H9 (cell line): ENCODE measurements at regions not wholly inside any gene's neighbourhood (a gene's known extent, or its start where the extent isn't known, plus 50 kb on each side); places are given as distances from the start of the nearest gene placed in this dataset.

ENCODE experiments used
- DNase-seq: peaks from one replicate; pipeline ENCODE4 v3.0.0-alpha.2; 2017
- H2AFZ ChIP-seq: one replicate; pipeline ENCODE4 v1.6.1; 2013; ENCODE audit warnings: mild to moderate bottlenecking, low read length, control low read depth, moderate library complexity
- H2AK5ac ChIP-seq: 2 replicates; pipeline ENCODE4 v1.6.1; 2013; ENCODE audit warnings: low read length, control low read depth, mixed read lengths; ENCODE audit not compliant: insufficient read length
- H2BK120ac ChIP-seq: one replicate; pipeline ENCODE4 v1.6.1; 2013; ENCODE audit warnings: low read depth, mild to moderate bottlenecking, low read length, control low read depth, inconsistent platforms; ENCODE audit not compliant: poor library complexity, severe bottlenecking
- H2BK12ac ChIP-seq: 2 replicates; pipeline ENCODE4 v1.6.1; 2013; ENCODE audit warnings: low read length, control low read depth, mixed read lengths, low read depth; ENCODE audit not compliant: insufficient read length
- H2BK15ac ChIP-seq: 2 replicates; pipeline ENCODE4 v1.6.1; 2013; ENCODE audit warnings: low read depth, low read length, control low read depth
- H2BK20ac ChIP-seq: one replicate; pipeline ENCODE4 v1.6.1; 2013; ENCODE audit warnings: low read depth, mild to moderate bottlenecking, low read length, control low read depth, inconsistent platforms; ENCODE audit not compliant: poor library complexity, severe bottlenecking
- H2BK5ac ChIP-seq: 2 replicates; pipeline ENCODE4 v1.6.1; 2013; ENCODE audit warnings: low read length, control low read depth, mixed read lengths; ENCODE audit not compliant: insufficient read length
- H3K14ac ChIP-seq: 2 replicates; pipeline ENCODE4 v1.6.1; 2013; ENCODE audit warnings: low read length, control low read depth; ENCODE audit not compliant: insufficient read depth
- H3K18ac ChIP-seq: 2 replicates; pipeline ENCODE4 v1.6.1; 2013; ENCODE audit warnings: low read depth, mild to moderate bottlenecking, mixed read lengths, low read length, control low read depth; ENCODE audit not compliant: insufficient read length
- H3K23ac ChIP-seq: 2 replicates; pipeline ENCODE4 v1.6.1; 2013; ENCODE audit warnings: low read length, control low read depth, mixed read lengths, low read depth; ENCODE audit not compliant: insufficient read length
- H3K23me2 ChIP-seq: 2 replicates; pipeline ENCODE4 v1.6.1; 2013; ENCODE audit warnings: low read depth, mild to moderate bottlenecking, mixed read lengths, low read length, control low read depth; ENCODE audit not compliant: insufficient read length, poor library complexity, severe bottlenecking
- H3K27ac ChIP-seq: 2 replicates; pipeline ENCODE4 v1.5.1; 2013; ENCODE audit warnings: low read length, control low read depth, mixed read lengths, low read depth; ENCODE audit not compliant: insufficient read length
- H3K27me3 ChIP-seq: 2 replicates; pipeline ENCODE4 v1.6.1; 2013; ENCODE audit warnings: low read length, control low read depth, inconsistent platforms; ENCODE audit not compliant: insufficient read depth
- H3K4ac ChIP-seq: 2 replicates; pipeline ENCODE4 v1.6.1; 2013; ENCODE audit warnings: low read depth, mild to moderate bottlenecking, control low read depth, inconsistent platforms, low read length, moderate library complexity
- H3K4me1 ChIP-seq: 2 replicates; pipeline ENCODE4 v1.6.1; 2013; ENCODE audit warnings: low read length, control low read depth, inconsistent platforms; ENCODE audit not compliant: insufficient read depth
- H3K4me2 ChIP-seq: 2 replicates; pipeline ENCODE4 v1.6.1; 2013; ENCODE audit warnings: low read length, control low read depth, mixed read lengths; ENCODE audit not compliant: insufficient read length, insufficient read depth
- H3K56ac ChIP-seq: 2 replicates; pipeline ENCODE4 v1.6.1; 2013; ENCODE audit warnings: low read depth, mild to moderate bottlenecking, mixed read lengths, low read length, control low read depth; ENCODE audit not compliant: insufficient read length
- H3K79me1 ChIP-seq: 2 replicates; pipeline ENCODE4 v1.6.1; 2013; ENCODE audit warnings: low read depth, mild to moderate bottlenecking, moderate library complexity, low read length, control low read depth, inconsistent platforms; ENCODE audit not compliant: insufficient read depth, poor library complexity, severe bottlenecking
- H3K79me2 ChIP-seq: 2 replicates; pipeline ENCODE4 v1.6.1; 2013; ENCODE audit warnings: low read length, control low read depth, inconsistent platforms; ENCODE audit not compliant: insufficient read depth
- H3K9ac ChIP-seq: 2 replicates; pipeline ENCODE4 v1.6.1; 2013; ENCODE audit warnings: low read length, control low read depth, mixed read lengths; ENCODE audit not compliant: insufficient read length; ENCODE audit errors: extremely low read depth
- H3K9me3 ChIP-seq: one replicate; pipeline ENCODE4 v1.6.1; 2013; ENCODE audit warnings: low read depth, low read length, inconsistent platforms; ENCODE audit not compliant: control insufficient read depth
- H3T11ph ChIP-seq: one replicate; pipeline ENCODE4 v1.6.1; 2013; ENCODE audit warnings: mild to moderate bottlenecking, low read length, control low read depth, inconsistent platforms
- H4K20me1 ChIP-seq: one replicate; pipeline ENCODE4 v1.6.1; 2013; ENCODE audit not compliant: control insufficient read depth, insufficient read length, insufficient read depth
- H4K5ac ChIP-seq: 2 replicates; pipeline ENCODE4 v1.6.1; 2013; ENCODE audit warnings: low read depth, mild to moderate bottlenecking, mixed read lengths, low read length, control low read depth; ENCODE audit not compliant: insufficient read length
- H4K8ac ChIP-seq: replicated peaks from 2 replicates; pipeline ENCODE4 v1.6.1; 2013; ENCODE audit warnings: low read length, control low read depth, mixed read lengths, low read depth; ENCODE audit not compliant: insufficient read length
- H4K91ac ChIP-seq: 2 replicates; pipeline ENCODE4 v1.6.1; 2013; ENCODE audit warnings: low read depth, mild to moderate bottlenecking, moderate library complexity, mixed read lengths, low read length, control low read depth; ENCODE audit not compliant: insufficient read length
- H3K27ac Mint-ChIP-seq, 3 experiments: 2 replicates in 2 of 3; 3 replicates in 1 of 3; pipeline ENCODE4 v1.8.0; 2020 to 2021; ENCODE audit warnings: mixed read lengths in 3 of 3, mild to moderate bottlenecking in 1 of 3, moderate library complexity in 1 of 3
- H3K27me3 Mint-ChIP-seq: 2 replicates; pipeline ENCODE4 v1.8.0; 2021; ENCODE audit warnings: low read depth, mild to moderate bottlenecking, moderate library complexity, mixed read lengths
- H3K36me3 Mint-ChIP-seq, 3 experiments: 2 replicates in 2 of 3; 3 replicates in 1 of 3; pipeline ENCODE4 v1.8.0; 2020 to 2021; ENCODE audit warnings: low read depth in 3 of 3, mixed read lengths in 3 of 3; ENCODE audit not compliant: insufficient read depth in 1 of 3
- H3K4me1 Mint-ChIP-seq, 2 experiments: 2 replicates each; pipeline ENCODE4 v1.8.0; 2020; ENCODE audit warnings: mixed read lengths in 2 of 2
- H3K4me3 Mint-ChIP-seq, 2 experiments: 2 replicates in 1 of 2; 3 replicates in 1 of 2; pipeline ENCODE4 v1.8.0; 2020 to 2021; ENCODE audit warnings: mild to moderate bottlenecking in 2 of 2, mixed read lengths in 2 of 2, moderate library complexity in 1 of 2
- H3K9me3 Mint-ChIP-seq, 2 experiments: 2 replicates in 1 of 2; 3 replicates in 1 of 2; pipeline ENCODE4 v1.8.0; 2020; ENCODE audit warnings: mild to moderate bottlenecking in 2 of 2, mixed read lengths in 2 of 2, moderate library complexity in 1 of 2
- CTCF ChIP-seq: fragments of 200-600 bp; sonication (generic); conservative IDR thresholded peaks from 3 replicates; pipeline ENCODE4 v1.8.0; 2021; ENCODE audit warnings: antibody characterized with exemption, mild to moderate bottlenecking
- WGBS: extraction: QIAGEN DNeasy Blood & Tissue Kit; methylation state at CpG from one replicate; pipeline ENCODE4 v1.1.7; 2013; ENCODE audit warnings: missing lambda C conversion rate, low lambda C conversion rate, mixed read lengths; ENCODE audit not compliant: insufficient read length; ENCODE audit errors: extremely low coverage; 5-methylcytosine and 5-hydroxymethylcytosine counted together

GRCh38 chr16:77540646-77541045, 105.8 kb upstream of the ADAMTS18 start:
- TF ChIP-seq CTCF = no peak
- Histone ChIP-seq H4K91ac (no peak overlapping the region), H2BK20ac (no peak overlapping the region), H3K14ac (no peak overlapping the region), H3K79me2 (no peaks in the 10 kb centered on the region), H2BK120ac (no peak overlapping the region), H3K23me2 (no peaks in the 10 kb centered on the region), H4K8ac (no peak overlapping the region), H3K4ac (no peak overlapping the region), H2BK12ac (no peak overlapping the region), H4K5ac (no peak overlapping the region), H2AK5ac (no peak overlapping the region), H3K23ac (no peak overlapping the region), H3K27me3 (no peaks in the 10 kb centered on the region), H3K18ac (no peak overlapping the region), H3T11ph (no peak overlapping the region), H3K56ac (no peak overlapping the region), H3K4me2 (no peak overlapping the region), H3K79me1 (no peaks in the 10 kb centered on the region), H3K9ac (no peak overlapping the region), H2BK15ac (no peak overlapping the region), H3K27ac (no peak overlapping the region), H3K9me3 (no peaks in the 10 kb centered on the region), H2BK5ac (no peak overlapping the region), H3K4me1 (peaks cover 5% of the 10 kb centered on the region; the same call in 1 of the 2 replicates), H2AFZ (no peak overlapping the region), H4K20me1 (peaks cover 3% of the 10 kb centered on the region)
- Mint-ChIP-seq H3K4me1 (peaks cover 17 to 19% of the 10 kb centered on the region in 2 experiments), H3K27ac (peak overlapping the region; percentile 46 to 53 (median 53); a peak in 4 of 7 replicates), H3K4me3 (no peak overlapping the region), H3K9me3 (no peaks in the 10 kb centered on the region), H3K27me3 (peaks cover 5% of the 10 kb centered on the region; the same call in 1 of the 2 replicates), H3K36me3 (no peaks in the 10 kb centered on the region; a peak in 1 of 7 replicates)
- WGBS = no CpG with 5 or more reads among the region's 2 CpGs
- no peak for DNase-seq
